ENCODE measurements at regions not wholly inside any gene's neighbourhood (a gene's known extent, or its start where the extent isn't known, plus 50 kb on each side); places are given as distances from the start of the nearest gene placed in this dataset.

DNA sequence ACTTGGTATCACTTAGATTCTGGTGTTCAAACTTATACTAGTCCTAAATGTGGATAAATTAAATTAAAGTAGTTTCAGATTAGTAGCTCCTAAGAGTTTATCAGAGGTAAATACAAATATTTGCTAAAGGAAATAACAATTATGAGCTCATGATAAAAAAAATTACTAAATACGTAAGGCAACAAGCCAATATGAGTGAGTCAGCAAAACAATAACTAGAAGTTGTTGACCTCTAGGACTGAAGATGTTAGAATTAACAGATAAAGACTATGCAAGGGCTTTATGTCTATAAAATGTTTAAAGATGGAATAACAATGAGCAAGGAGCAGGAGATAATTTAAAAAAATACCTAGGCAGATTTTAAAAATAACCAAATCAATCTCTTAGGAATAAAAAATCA, 195.8 kb downstream of the CLCN4 start:
- Histone ChIP-seq H3K4me1 (no peaks in the 10 kb centered on the region), H3K27me3 (ENCODE audit: low read depth) (no peaks in the 10 kb centered on the region), H3K4me3 (no peak overlapping the region), H3K27ac (replicated peaks) (no peak overlapping the region), H3K9me3 (replicated peaks) (peaks cover 5% of the 10 kb centered on the region), H3K36me3 (no peaks in the 10 kb centered on the region)
- TF ChIP-seq, protein P1, sequence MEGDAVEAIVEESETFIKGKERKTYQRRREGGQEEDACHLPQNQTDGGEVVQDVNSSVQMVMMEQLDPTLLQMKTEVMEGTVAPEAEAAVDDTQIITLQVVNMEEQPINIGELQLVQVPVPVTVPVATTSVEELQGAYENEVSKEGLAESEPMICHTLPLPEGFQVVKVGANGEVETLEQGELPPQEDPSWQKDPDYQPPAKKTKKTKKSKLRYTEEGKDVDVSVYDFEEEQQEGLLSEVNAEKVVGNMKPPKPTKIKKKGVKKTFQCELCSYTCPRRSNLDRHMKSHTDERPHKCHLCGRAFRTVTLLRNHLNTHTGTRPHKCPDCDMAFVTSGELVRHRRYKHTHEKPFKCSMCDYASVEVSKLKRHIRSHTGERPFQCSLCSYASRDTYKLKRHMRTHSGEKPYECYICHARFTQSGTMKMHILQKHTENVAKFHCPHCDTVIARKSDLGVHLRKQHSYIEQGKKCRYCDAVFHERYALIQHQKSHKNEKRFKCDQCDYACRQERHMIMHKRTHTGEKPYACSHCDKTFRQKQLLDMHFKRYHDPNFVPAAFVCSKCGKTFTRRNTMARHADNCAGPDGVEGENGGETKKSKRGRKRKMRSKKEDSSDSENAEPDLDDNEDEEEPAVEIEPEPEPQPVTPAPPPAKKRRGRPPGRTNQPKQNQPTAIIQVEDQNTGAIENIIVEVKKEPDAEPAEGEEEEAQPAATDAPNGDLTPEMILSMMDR (IDR thresholded peaks at IDR 0.05; ENCODE audit: borderline replicate concordance): no peak
- intact Hi-C loops (cut with micrococcal nuclease): no loop called here
- DNase-seq: no peak

DNA sequence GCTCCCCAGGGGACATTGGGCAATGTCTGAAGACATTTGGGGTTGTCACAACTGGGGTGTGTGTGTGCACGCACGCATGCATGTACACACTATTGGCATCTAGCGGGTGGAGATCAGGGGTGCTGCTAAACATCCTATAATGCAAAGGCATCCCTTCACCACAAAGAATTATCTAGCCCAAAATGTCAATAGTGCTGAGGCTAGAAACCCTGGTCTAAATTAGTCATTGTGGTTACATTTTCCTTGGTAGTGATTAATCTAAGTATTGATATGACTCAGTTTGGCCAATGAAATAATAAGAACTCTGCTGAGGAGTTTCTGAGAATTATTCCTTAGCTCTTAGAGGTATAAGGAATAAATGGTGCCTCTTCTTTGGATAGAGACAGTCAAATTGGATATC, 200.2 kb downstream of the CLCN4 start:
- H3K4me1 ChIP-seq: no peaks in the 10 kb centered on the region
- TF ChIP-seq, protein P1 (IDR thresholded peaks at IDR 0.05; ENCODE audit: borderline replicate concordance): no peak
- H3K27me3 ChIP-seq (ENCODE audit: low read depth): no peaks in the 10 kb centered on the region
- H3K9me3 ChIP-seq (replicated peaks): no peaks in the 10 kb centered on the region
- no peak overlapping the region for H3K27ac ChIP-seq (replicated peaks)
- intact Hi-C loops (cut with micrococcal nuclease): no loop called here
- H3K36me3 ChIP-seq: no peaks in the 10 kb centered on the region
- no peak for DNase-seq
- H3K4me3 ChIP-seq: no peak overlapping the region

DNA sequence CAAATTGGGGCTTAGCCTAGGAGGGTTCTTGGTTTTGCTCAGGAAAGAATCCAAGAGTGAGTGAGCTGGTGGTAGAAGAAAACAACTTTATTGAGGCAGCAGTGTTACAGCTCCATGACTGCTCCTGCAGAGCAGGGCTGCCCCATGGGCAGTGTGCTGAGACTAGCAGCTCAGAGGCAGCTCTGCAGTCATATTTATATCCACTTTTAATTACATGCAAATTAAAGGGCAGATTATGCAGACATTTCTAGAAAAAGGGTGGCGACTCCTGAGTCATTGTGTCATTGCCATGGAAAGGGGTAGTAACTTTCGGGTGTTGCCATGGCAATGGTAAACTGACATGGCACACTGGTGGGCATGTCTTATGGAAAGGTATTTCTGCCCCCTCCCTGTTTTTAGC, 202.2 kb downstream of the CLCN4 start:
- H3K27me3 ChIP-seq (ENCODE audit: low read depth): no peaks in the 10 kb centered on the region
- no peaks in the 10 kb centered on the region for H3K36me3 ChIP-seq
- intact Hi-C loops (cut with micrococcal nuclease): no loop called here
- H3K4me1 ChIP-seq: no peaks in the 10 kb centered on the region
- DNase-seq: no peak
- TF ChIP-seq, protein P1 (IDR thresholded peaks at IDR 0.05; ENCODE audit: borderline replicate concordance): no peak
- H3K4me3 ChIP-seq: no peak overlapping the region
- no peak overlapping the region for H3K27ac ChIP-seq (replicated peaks)
- no peaks in the 10 kb centered on the region for H3K9me3 ChIP-seq (replicated peaks)

DNA sequence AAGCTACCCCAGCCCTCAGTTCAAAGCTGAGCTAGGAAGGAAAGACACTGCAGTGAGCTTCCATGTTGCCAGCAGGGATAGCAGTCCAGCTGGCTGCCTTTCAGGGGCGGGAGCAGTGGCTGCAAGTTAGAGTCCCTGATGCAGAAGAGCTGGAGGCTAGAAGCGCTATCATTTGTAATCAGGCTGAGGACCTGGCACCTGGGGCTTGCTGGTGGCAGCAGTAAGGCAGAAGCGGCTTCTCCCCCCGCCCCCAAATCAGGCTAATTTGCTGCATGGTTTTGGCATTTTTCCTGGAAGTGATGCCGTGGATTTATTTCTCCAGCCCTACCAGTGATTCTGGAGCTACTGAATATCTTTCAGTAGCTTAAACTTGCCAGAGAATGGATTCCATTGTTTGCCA, 203.3 kb downstream of the CLCN4 start:
- H3K27me3 ChIP-seq (ENCODE audit: low read depth): no peaks in the 10 kb centered on the region
- H3K27ac ChIP-seq (replicated peaks): no peak overlapping the region
- H3K36me3 ChIP-seq: no peaks in the 10 kb centered on the region
- TF ChIP-seq, protein P1 (IDR thresholded peaks at IDR 0.05; ENCODE audit: borderline replicate concordance): no peak
- peak; percentile 18 for DNase-seq
- no peak overlapping the region for H3K4me3 ChIP-seq
- intact Hi-C loops (cut with micrococcal nuclease): no loop called here
- H3K4me1 ChIP-seq: no peaks in the 10 kb centered on the region
- no peaks in the 10 kb centered on the region for H3K9me3 ChIP-seq (replicated peaks)

DNA sequence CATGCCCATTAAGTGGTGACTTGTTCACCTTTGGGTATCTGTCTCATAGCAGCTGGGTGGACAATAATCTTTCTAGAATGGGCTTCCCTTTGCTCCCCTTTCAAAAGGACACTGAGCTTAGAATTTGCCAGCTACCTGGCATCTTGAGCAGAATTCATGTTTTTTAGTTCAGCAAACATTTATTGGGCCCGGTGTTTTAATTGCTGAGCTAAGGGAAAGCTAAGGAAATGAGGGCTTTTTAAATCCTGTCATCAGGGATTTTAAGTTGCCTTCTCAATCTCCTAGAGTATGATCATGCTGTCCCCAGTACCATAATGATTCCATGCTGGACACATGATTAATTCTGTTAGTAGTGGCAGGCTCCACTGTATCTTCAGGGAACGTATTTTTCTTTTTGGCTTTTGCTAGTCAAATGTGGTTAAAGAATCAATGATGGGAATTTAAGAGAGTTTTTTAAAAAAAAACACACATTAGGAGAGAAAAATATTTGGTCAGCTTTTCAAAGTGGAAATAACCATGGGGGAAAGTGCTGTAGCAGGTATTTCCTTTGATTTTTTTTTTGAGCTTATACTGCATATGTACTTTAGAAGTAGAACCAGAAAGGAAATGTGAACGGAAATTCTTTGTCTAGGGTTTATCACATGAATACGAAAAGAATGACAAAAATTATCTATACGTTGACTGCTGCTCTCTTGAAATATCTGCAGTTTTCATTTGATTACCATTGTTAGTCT, 208.9 kb downstream of the CLCN4 start:
- Histone ChIP-seq H3K4me3 (no peak overlapping the region), H3K9me3 (replicated peaks) (no peaks in the 10 kb centered on the region), H3K36me3 (no peaks in the 10 kb centered on the region), H3K27me3 (ENCODE audit: low read depth) (no peaks in the 10 kb centered on the region), H3K4me1 (no peaks in the 10 kb centered on the region), H3K27ac (replicated peaks) (no peak overlapping the region)
- TF ChIP-seq, protein P1 (IDR thresholded peaks at IDR 0.05; ENCODE audit: borderline replicate concordance): no peak
- intact Hi-C loops (cut with micrococcal nuclease): no loop called here
- DNase-seq: no peak
